ENCODE measurements at regions not wholly inside any gene's neighbourhood (a gene's known extent, or its start where the extent isn't known, plus 50 kb on each side); places are given as distances from the start of the nearest gene placed in this dataset.

DNA sequence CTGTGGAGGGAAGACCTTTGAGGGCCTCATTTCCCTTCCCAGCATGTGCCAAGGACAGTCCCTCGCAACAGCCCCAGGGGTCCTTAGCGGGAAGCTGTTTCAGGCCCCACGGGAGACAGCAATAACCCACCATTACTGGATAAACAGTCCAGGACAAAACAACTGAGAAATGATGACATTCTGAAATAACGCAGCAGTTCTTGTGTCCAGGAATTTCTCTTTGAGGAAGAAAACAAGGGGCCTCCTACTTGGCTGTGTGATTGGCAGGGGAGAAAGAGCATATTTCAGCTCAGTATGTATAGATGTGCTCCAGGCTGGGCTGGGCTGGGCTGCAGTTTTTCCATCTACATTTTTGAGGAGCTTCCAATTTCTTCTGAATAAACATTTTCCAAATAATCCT lies 82.2 kb upstream of the THBS1 start:
- H2AFZ ChIP-seq (ENCODE audit: low read length), result peak overlapping the region; percentile 6
- no peak overlapping the region for H3K4me3 ChIP-seq (ENCODE audit: insufficient read depth, low read length)
- no peaks in the 10 kb centered on the region for H4K20me1 ChIP-seq (ENCODE audit: insufficient read depth, low read length)
- H3K27me3 ChIP-seq (ENCODE audit: insufficient read depth, low read length), result no peaks in the 10 kb centered on the region
- DNase-seq (ENCODE audit: insufficient read length, low spot score, missing footprints), result peak; percentile 26
- no peaks in the 10 kb centered on the region for H3K36me3 ChIP-seq (ENCODE audit: insufficient read depth, low read length)
- H3K27ac ChIP-seq (ENCODE audit: low read depth, low read length), result peak overlapping the region; percentile 24
- H3K4me2 ChIP-seq (ENCODE audit: insufficient read depth, low read length), result no peak overlapping the region
- peaks cover 30% of the 10 kb centered on the region for H3K4me1 ChIP-seq (ENCODE audit: insufficient read depth, low read length)
- H3K9me3 ChIP-seq (ENCODE audit: low read depth, low read length), result no peaks in the 10 kb centered on the region
- no peaks in the 10 kb centered on the region for H3K79me2 ChIP-seq (ENCODE audit: insufficient read depth, low read length)
- TF ChIP-seq, protein P1, sequence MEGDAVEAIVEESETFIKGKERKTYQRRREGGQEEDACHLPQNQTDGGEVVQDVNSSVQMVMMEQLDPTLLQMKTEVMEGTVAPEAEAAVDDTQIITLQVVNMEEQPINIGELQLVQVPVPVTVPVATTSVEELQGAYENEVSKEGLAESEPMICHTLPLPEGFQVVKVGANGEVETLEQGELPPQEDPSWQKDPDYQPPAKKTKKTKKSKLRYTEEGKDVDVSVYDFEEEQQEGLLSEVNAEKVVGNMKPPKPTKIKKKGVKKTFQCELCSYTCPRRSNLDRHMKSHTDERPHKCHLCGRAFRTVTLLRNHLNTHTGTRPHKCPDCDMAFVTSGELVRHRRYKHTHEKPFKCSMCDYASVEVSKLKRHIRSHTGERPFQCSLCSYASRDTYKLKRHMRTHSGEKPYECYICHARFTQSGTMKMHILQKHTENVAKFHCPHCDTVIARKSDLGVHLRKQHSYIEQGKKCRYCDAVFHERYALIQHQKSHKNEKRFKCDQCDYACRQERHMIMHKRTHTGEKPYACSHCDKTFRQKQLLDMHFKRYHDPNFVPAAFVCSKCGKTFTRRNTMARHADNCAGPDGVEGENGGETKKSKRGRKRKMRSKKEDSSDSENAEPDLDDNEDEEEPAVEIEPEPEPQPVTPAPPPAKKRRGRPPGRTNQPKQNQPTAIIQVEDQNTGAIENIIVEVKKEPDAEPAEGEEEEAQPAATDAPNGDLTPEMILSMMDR (IDR thresholded peaks at IDR 0.05; ENCODE audit: extremely low read depth, low read depth, low read length), result no peak

DNA sequence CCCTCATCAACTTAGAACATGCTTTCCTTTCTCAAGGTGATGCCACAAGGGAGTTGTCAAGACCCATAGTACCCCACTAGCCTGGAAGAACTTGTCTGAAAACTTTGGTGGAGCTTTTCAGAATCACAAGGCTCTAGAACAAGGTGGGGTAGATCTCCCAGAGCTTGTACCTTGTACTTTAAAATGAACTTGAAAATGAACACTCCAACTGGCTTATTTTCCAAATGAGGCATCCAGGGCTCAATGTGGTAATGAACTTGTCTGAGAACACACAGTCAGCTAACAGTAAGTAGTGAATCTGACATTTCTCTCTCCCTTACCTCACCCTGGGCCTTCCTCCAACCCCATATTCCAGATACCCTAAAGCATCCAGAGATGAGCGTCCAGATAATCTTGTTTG lies 81.8 kb upstream of the THBS1 start:
- H3K4me2 ChIP-seq (ENCODE audit: insufficient read depth, low read length), result no peak overlapping the region
- no peaks in the 10 kb centered on the region for H4K20me1 ChIP-seq (ENCODE audit: insufficient read depth, low read length)
- peaks cover 31% of the 10 kb centered on the region for H3K4me1 ChIP-seq (ENCODE audit: insufficient read depth, low read length)

DNA sequence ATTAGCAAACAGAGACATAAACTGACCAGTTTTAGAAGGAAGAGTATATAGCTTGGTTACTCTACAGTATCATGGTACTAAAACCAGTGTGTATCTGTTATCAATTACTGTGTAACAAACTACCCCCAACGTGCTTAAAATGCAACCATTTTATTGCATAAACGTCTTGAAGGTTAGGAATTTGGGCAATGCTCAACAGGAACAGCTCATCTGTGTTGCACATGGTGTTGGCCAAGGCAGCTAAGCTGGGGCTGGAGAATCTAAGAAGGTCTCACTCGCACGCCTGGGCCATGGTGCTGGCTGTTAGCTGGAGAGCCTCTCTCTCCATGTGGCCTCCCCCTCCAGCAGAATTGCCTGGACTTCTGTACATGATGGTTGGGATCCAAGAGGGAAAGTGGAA lies 81.2 kb upstream of the THBS1 start:
- Histone ChIP-seq H3K27ac (ENCODE audit: low read depth, low read length) (no peak overlapping the region), H3K4me1 (ENCODE audit: insufficient read depth, low read length) (peaks cover 38% of the 10 kb centered on the region), H3K4me2 (ENCODE audit: insufficient read depth, low read length) (no peak overlapping the region), H3K4me3 (ENCODE audit: insufficient read depth, low read length) (no peak overlapping the region), H3K27me3 (ENCODE audit: insufficient read depth, low read length) (no peaks in the 10 kb centered on the region), H2AFZ (ENCODE audit: low read length) (no peak overlapping the region), H4K20me1 (ENCODE audit: insufficient read depth, low read length) (no peaks in the 10 kb centered on the region), H3K36me3 (ENCODE audit: insufficient read depth, low read length) (no peaks in the 10 kb centered on the region), H3K79me2 (ENCODE audit: insufficient read depth, low read length) (no peaks in the 10 kb centered on the region), H3K9me3 (ENCODE audit: low read depth, low read length) (no peaks in the 10 kb centered on the region)
- DNase-seq (ENCODE audit: insufficient read length, low spot score, missing footprints), result no peak
- TF ChIP-seq, protein P1 (IDR thresholded peaks at IDR 0.05; ENCODE audit: extremely low read depth, low read depth, low read length), result no peak

More for the DNA sequence above, 81.8 kb upstream of the THBS1 start:
- Histone ChIP-seq H3K27ac (ENCODE audit: low read depth, low read length) (peak overlapping the region; percentile 24), H3K36me3 (ENCODE audit: insufficient read depth, low read length) (no peaks in the 10 kb centered on the region), H3K4me3 (ENCODE audit: insufficient read depth, low read length) (no peak overlapping the region), H3K9me3 (ENCODE audit: low read depth, low read length) (no peaks in the 10 kb centered on the region), H3K27me3 (ENCODE audit: insufficient read depth, low read length) (no peaks in the 10 kb centered on the region), H2AFZ (ENCODE audit: low read length) (no peak overlapping the region), H3K79me2 (ENCODE audit: insufficient read depth, low read length) (no peaks in the 10 kb centered on the region)
- no peak for DNase-seq (ENCODE audit: insufficient read length, low spot score, missing footprints)
- TF ChIP-seq, protein P1 (IDR thresholded peaks at IDR 0.05; ENCODE audit: extremely low read depth, low read depth, low read length), result no peak

DNA sequence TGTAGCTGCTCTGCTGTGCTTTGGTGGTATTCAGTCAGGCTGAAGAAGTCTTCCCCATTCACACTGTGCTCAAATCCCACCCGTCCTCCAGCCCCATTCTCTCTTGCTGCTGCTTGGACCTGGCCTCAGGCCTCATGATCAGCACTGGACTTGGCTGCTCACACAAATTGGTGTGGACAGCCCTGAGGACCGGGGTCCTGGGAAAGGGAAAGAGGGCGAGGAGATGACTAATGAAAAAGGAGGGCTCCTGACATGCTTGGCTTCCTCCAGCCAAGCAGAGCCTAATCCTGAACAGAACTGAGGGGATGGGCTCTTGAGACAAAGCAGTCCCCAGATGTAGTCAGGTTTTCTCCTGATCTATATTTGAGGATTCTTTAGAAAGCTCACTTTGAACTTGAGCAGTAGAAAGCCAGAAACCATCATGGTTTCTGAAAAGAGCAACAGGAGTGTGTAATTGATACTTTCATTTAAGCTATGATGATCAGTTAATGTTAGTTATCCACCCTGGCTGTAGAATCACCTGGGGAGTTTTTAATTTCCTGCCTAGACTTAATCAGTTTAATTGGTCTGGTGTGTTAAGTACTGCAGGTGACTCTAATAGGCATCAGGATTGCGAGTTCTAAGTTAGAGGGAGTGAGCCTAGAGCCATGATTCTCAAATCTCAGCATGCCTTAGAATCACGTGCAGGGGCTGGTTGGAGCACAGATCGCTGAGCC lies 79.4 kb upstream of the THBS1 start:
- Histone ChIP-seq H4K20me1 (ENCODE audit: insufficient read depth, low read length) (no peaks in the 10 kb centered on the region), H3K4me1 (ENCODE audit: insufficient read depth, low read length) (peaks cover 52% of the 10 kb centered on the region), H3K36me3 (ENCODE audit: insufficient read depth, low read length) (no peaks in the 10 kb centered on the region), H3K4me3 (ENCODE audit: insufficient read depth, low read length) (no peak overlapping the region), H3K79me2 (ENCODE audit: insufficient read depth, low read length) (no peaks in the 10 kb centered on the region), H3K9me3 (ENCODE audit: low read depth, low read length) (no peaks in the 10 kb centered on the region), H3K27ac (ENCODE audit: low read depth, low read length) (no peak overlapping the region), H2AFZ (ENCODE audit: low read length) (no peak overlapping the region), H3K4me2 (ENCODE audit: insufficient read depth, low read length) (no peak overlapping the region), H3K27me3 (ENCODE audit: insufficient read depth, low read length) (no peaks in the 10 kb centered on the region)
- DNase-seq (ENCODE audit: insufficient read length, low spot score, missing footprints), result peak; percentile 23
- TF ChIP-seq, protein P1 (IDR thresholded peaks at IDR 0.05; ENCODE audit: extremely low read depth, low read depth, low read length), result no peak

Data from osteoblast (primary cell).